Type B pancreatic cell (in vitro differentiated cells): ENCODE measurements at regions not wholly inside any gene's neighbourhood (a gene's known extent, or its start where the extent isn't known, plus 50 kb on each side); places are given as distances from the start of the nearest gene placed in this dataset.

Experiments
- DNase-seq: peaks from one replicate; pipeline ENCODE4 v3.0.0; 2021; ENCODE audit warnings: mixed read lengths; ENCODE audit not compliant: unreplicated experiment; ENCODE audit errors: extremely low spot score
- H3K27ac Mint-ChIP-seq: 2 replicates; pipeline ENCODE4 v1.8.0; 2021; ENCODE audit warnings: mild to moderate bottlenecking, mixed read lengths
- H3K27me3 Mint-ChIP-seq: 2 replicates; pipeline ENCODE4 v1.8.0; 2021; ENCODE audit warnings: mixed read lengths
- H3K36me3 Mint-ChIP-seq: 2 replicates; pipeline ENCODE4 v1.8.0; 2021; ENCODE audit warnings: mixed read lengths
- H3K4me1 Mint-ChIP-seq: one replicate; pipeline ENCODE4 v1.8.0; 2021; ENCODE audit warnings: mixed read lengths; ENCODE audit not compliant: unreplicated experiment
- H3K4me3 Mint-ChIP-seq: 2 replicates; pipeline ENCODE4 v1.8.0; 2021; ENCODE audit warnings: mild to moderate bottlenecking, mixed read lengths
- H3K9me3 Mint-ChIP-seq: 2 replicates; pipeline ENCODE4 v1.8.0; 2021; ENCODE audit warnings: mixed read lengths
- TF ChIP-seq, protein P1 (sequence below): fragments of 200-600 bp; sonication (generic); conservative IDR thresholded peaks from 2 replicates; pipeline ENCODE4 v1.5.0; 2021; ENCODE audit warnings: antibody characterized with exemption, mild to moderate bottlenecking

DNA sequence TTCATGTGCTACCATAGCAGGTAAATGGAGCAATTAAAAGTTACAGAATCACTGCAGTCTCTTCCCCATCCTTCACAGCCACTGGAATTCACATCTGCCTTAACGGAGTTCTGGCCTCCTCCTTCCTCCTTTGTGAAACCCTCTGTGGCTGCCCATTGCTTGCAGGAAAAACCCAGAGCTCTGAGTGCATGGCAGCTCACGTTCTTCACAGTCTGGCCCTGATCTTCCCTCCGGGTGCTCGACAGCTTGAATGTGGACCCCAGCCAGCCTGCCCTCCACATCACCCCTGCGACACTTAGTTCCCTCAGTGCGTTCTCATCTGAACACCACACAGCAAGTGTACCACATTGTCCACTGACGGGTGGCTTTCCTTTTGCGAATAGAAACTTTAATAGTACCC, 63.2 kb upstream of the RUFY1 start:
- Mint-ChIP-seq H3K9me3 (no peaks in the 10 kb centered on the region), H3K36me3 (no peaks in the 10 kb centered on the region), H3K27me3 (no peaks in the 10 kb centered on the region), H3K27ac (peak overlapping the region; percentile 65), H3K4me1 (no peaks in the 10 kb centered on the region), H3K4me3 (no peak overlapping the region)
- no peak for DNase-seq
- TF ChIP-seq, protein P1, sequence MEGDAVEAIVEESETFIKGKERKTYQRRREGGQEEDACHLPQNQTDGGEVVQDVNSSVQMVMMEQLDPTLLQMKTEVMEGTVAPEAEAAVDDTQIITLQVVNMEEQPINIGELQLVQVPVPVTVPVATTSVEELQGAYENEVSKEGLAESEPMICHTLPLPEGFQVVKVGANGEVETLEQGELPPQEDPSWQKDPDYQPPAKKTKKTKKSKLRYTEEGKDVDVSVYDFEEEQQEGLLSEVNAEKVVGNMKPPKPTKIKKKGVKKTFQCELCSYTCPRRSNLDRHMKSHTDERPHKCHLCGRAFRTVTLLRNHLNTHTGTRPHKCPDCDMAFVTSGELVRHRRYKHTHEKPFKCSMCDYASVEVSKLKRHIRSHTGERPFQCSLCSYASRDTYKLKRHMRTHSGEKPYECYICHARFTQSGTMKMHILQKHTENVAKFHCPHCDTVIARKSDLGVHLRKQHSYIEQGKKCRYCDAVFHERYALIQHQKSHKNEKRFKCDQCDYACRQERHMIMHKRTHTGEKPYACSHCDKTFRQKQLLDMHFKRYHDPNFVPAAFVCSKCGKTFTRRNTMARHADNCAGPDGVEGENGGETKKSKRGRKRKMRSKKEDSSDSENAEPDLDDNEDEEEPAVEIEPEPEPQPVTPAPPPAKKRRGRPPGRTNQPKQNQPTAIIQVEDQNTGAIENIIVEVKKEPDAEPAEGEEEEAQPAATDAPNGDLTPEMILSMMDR = no peak

DNA sequence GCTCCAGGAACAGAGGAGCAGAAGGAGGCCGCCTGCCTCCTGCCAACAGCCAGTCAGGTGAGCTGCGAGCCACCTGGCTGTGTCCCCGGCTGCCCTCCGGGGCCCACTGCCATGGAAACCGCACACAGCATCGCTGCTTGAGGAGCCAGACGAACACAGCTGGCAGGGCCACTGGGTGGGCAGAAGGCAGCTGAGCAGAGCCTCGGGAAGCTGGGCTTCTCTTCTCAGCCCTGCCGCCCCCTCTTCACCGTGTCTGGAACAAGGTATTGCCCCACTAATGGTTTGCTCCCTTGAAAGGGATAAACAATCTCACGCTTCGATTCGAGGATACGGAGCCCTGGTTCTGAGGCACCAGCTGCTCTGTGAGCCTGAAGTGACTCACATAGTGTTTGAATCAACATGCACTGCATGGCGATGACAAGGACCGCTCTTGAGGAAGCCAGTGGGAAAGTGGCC, 63.7 kb upstream of the RUFY1 start:
- H3K4me1 Mint-ChIP-seq = no peaks in the 10 kb centered on the region
- H3K36me3 Mint-ChIP-seq = no peaks in the 10 kb centered on the region
- no peaks in the 10 kb centered on the region for H3K9me3 Mint-ChIP-seq
- DNase-seq = no peak
- H3K4me3 Mint-ChIP-seq = no peak overlapping the region
- H3K27me3 Mint-ChIP-seq = no peaks in the 10 kb centered on the region
- TF ChIP-seq, protein P1 = no peak
- peak overlapping the region; percentile 65 for H3K27ac Mint-ChIP-seq

DNA sequence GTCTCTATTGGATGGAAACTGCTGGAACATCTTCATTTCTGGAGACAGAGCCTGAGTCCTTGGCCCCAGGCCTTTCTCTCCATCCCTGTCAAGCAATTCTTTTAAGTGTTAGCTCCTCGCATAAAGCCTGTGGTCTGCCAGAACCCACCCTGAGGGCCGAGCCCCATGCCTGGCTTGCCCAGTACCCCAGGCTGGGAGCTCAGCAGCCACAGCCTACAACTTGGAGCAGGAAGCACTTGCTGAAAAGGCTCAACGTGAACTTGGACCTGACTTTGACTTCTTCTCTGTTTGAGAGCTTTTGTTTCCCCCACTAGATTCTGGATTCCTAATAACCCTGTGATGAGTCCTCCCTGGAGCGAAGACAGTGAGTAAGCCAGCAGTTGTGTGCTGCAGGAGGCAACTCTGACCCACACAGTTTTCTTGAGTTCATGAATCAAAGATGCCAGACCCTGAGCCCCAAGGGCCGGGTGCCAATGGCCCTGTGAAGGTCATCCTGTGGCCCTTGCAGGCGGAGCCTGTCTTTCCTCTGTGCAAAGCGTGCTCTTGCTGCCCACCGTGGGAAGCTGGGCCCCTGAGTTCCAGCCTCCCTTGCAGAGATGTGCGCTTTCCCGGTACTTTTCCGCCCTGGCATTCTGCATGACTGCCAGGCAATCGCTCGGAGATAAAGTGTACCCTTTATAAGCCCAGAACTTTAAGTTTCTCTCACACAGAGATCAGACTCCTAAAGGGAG, 64.3 kb upstream of the RUFY1 start:
- TF ChIP-seq, protein P1 = no peak
- no peak for DNase-seq

DNA sequence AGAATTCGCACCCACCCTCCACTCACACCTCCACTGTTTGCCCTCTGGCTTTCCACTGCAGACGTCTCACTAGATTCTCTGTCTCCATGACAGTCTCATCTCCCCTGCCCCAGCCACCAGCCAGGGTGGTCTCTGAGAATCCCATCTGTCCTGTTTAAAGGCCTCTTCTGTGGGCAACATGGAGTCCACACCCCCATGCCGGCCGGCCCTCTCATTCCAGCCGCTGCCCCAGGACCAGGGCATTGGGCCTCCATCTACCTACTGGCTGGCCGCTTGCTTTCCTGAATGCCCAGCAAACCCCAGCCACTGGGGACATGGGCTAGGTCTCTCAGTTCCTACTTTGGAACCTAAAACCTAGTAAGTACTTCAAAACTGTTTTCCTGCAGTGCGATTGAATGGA, 65.6 kb upstream of the RUFY1 start:
- no peaks in the 10 kb centered on the region for H3K4me1 Mint-ChIP-seq
- H3K4me3 Mint-ChIP-seq = no peak overlapping the region
- no peak for DNase-seq
- H3K9me3 Mint-ChIP-seq = no peaks in the 10 kb centered on the region
- TF ChIP-seq, protein P1 = no peak
- no peak overlapping the region for H3K27ac Mint-ChIP-seq
- no peaks in the 10 kb centered on the region for H3K27me3 Mint-ChIP-seq
- H3K36me3 Mint-ChIP-seq = no peaks in the 10 kb centered on the region

More for the DNA sequence above, 64.3 kb upstream of the RUFY1 start:
- no peak overlapping the region for H3K4me3 Mint-ChIP-seq
- H3K9me3 Mint-ChIP-seq = no peaks in the 10 kb centered on the region
- no peaks in the 10 kb centered on the region for H3K4me1 Mint-ChIP-seq
- H3K27me3 Mint-ChIP-seq = no peaks in the 10 kb centered on the region
- H3K36me3 Mint-ChIP-seq = no peaks in the 10 kb centered on the region
- peak overlapping the region; percentile 48 for H3K27ac Mint-ChIP-seq

DNA sequence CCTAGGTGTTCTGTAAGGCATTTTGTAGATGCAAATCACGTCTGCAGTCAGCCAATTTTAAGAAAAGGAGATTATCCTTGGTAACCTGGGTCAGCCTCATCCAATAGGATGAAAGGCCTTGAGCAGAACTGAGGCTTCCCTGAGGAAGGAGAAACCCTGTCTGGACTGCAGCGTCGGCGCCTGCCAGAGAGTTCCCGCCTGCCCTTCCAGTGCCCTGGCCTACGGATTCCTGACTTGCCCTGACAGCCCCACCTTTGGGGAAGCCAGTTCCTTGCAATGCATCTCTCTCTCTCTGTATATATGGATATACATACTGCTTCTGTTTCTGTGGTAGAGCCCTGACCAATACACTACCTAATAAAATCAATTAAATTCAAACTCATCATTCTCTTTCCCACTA, 66.2 kb upstream of the RUFY1 start:
- no peaks in the 10 kb centered on the region for H3K9me3 Mint-ChIP-seq
- H3K4me1 Mint-ChIP-seq = no peaks in the 10 kb centered on the region
- no peaks in the 10 kb centered on the region for H3K36me3 Mint-ChIP-seq
- no peak overlapping the region for H3K4me3 Mint-ChIP-seq
- no peaks in the 10 kb centered on the region for H3K27me3 Mint-ChIP-seq
- no peak for DNase-seq
- H3K27ac Mint-ChIP-seq = no peak overlapping the region
- TF ChIP-seq, protein P1 = no peak

DNA sequence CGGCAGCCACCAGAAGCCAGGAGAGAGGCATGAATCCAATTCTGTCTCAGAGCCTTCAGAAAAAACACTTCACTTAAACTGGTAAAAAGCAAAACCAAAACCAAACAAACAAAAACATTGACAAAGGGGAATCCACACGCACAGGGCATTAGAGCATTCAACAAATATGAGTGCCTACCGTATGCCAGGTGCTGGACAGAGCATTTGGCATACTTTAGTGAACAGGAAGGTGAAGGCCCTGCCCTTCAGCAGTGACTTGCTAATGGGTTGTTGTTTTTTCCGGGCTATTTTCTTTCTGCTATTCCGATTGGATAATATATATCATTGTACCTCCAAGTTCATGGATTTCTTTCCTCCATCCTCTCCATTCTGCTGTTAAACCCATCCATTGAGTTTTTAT, 71.7 kb upstream of the RUFY1 start:
- Mint-ChIP-seq H3K27me3 (no peaks in the 10 kb centered on the region), H3K36me3 (no peaks in the 10 kb centered on the region), H3K4me3 (no peak overlapping the region), H3K4me1 (peaks cover 18% of the 10 kb centered on the region), H3K27ac (no peak overlapping the region), H3K9me3 (no peaks in the 10 kb centered on the region)
- TF ChIP-seq, protein P1 = no peak
- no peak for DNase-seq
